ENCODE measurements at regions not wholly inside any gene's neighbourhood (a gene's known extent, or its start where the extent isn't known, plus 50 kb on each side); places are given as distances from the start of the nearest gene placed in this dataset.
A peak's percentile ranks its signal among the peaks of the same experiment; 100 is the strongest.

DNA sequence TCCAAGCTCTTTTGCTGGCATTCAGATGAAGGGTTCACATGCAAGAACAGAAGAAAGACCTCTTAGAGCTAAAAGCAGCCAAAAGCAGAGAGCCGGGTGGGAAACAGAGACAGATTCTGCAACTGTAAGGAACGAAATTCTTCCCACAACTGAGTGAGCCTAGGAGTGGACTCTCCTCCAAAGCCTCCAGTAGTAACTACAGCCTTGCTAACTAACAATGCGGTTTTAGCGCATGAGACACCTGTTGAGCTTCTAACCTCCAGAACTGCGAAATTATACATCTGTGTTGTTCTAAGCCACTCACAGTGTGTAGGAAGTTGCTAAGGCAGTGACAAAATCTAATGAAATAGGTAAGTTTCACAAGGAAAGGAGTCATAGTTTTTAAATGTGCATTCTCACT lies 98.1 kb upstream of the SLITRK1 start:
- H3K4me3 ChIP-seq (ENCODE audit: low read depth, low read length), result no peak overlapping the region
- 62% methylated on average over 2 of the region's 5 CpGs for WGBS (ENCODE audit: insufficient coverage)
- H3K9me3 ChIP-seq (ENCODE audit: control insufficient read depth, insufficient read depth, low read length), result no peaks in the 10 kb centered on the region
- no peak overlapping the region for H3K27ac ChIP-seq (ENCODE audit: low read depth, low read length)
- no peaks in the 10 kb centered on the region for H3K36me3 ChIP-seq (ENCODE audit: control insufficient read depth, insufficient read depth, low read length)
- H3K27me3 ChIP-seq (ENCODE audit: control insufficient read depth, insufficient read depth, low read length), result no peaks in the 10 kb centered on the region
- no peaks in the 10 kb centered on the region for H3K4me1 ChIP-seq (ENCODE audit: control insufficient read depth, insufficient read depth, low read length)
- DNase-seq (ENCODE audit: low read depth in 4 of 6, low spot score in 6 of 6), result no peak

DNA sequence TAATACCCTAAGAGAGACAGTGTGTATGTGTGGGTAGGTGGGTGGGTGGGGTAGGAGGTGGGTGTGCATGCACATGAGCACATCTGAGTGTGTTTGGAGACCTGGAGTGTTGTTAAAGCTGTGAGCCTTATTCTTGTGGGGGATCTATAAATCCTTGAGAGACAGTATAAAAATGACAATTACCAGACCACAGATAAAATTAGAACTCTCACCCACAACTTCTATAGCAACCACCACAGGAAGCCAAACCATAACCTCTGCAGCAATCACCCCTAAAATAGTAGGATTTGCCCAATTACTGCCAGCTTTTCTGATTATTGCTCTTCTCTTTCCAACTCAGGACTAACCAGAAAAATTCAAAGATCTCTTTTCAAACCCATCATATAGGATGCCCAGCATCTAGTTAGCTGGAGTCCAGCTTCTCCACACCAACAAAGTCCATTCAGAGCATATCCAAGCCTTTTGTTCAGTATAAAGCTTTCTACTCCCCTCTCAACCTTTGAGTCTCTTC lies 93.4 kb upstream of the SLITRK1 start:
- no peak overlapping the region for H3K27ac ChIP-seq (ENCODE audit: low read depth, low read length)
- H3K36me3 ChIP-seq (ENCODE audit: control insufficient read depth, insufficient read depth, low read length), result no peaks in the 10 kb centered on the region
- no peaks in the 10 kb centered on the region for H3K27me3 ChIP-seq (ENCODE audit: control insufficient read depth, insufficient read depth, low read length)
- no peaks in the 10 kb centered on the region for H3K9me3 ChIP-seq (ENCODE audit: control insufficient read depth, insufficient read depth, low read length)
- no peaks in the 10 kb centered on the region for H3K4me1 ChIP-seq (ENCODE audit: control insufficient read depth, insufficient read depth, low read length)
- DNase-seq (ENCODE audit: low read depth in 4 of 6, low spot score in 6 of 6), result no peak
- no peak overlapping the region for H3K4me3 ChIP-seq (ENCODE audit: low read depth, low read length)

DNA sequence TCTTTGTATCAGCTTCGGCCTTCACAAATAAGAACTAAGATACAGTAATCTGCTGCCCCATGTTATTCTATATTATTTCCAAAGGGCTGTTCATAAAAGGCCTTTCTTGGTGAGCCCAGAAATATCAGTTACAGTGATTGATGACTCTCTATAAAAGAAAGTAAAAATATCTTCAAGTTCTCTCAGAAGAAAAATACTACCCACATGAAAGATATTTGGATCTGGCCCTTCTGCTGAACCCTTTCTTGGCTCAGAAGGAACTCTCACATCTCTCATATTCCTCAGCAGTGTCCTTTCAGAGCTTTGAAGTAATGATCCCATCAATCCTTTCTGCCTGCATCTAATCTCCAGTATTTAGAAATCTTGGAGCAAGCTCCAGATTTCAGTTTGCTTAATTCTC lies 76.3 kb upstream of the SLITRK1 start:
- Histone ChIP-seq H3K36me3 (ENCODE audit: control insufficient read depth, insufficient read depth, low read length) (no peaks in the 10 kb centered on the region), H3K27me3 (ENCODE audit: control insufficient read depth, insufficient read depth, low read length) (no peaks in the 10 kb centered on the region), H3K4me3 (ENCODE audit: low read depth, low read length) (no peak overlapping the region), H3K4me1 (ENCODE audit: control insufficient read depth, insufficient read depth, low read length) (no peaks in the 10 kb centered on the region), H3K27ac (ENCODE audit: low read depth, low read length) (no peak overlapping the region), H3K9me3 (ENCODE audit: control insufficient read depth, insufficient read depth, low read length) (no peaks in the 10 kb centered on the region)
- no peak for DNase-seq (ENCODE audit: low read depth in 4 of 6, low spot score in 6 of 6)
- WGBS (ENCODE audit: insufficient coverage), result no CpG with 5 or more reads among the region's 1 CpG

DNA sequence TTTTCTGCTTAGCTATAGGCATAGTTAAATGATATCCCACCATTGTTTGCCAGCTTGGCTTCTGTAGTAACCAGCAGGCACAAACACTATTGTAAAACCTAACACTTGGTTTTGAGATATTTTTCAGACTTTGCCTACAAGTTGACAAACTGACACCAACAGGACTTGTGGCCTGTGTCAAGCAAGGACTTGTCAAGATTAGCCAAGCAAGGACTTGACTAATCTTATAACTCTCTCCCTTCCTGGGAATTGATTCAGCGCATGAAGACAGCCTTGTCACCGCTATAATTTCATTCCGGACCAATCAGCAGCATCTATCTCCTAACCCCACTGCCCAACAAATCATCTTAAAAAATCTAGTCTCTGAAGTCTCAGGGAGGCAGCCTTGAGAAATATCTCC lies 72.7 kb upstream of the SLITRK1 start:
- Histone ChIP-seq H3K4me3 (ENCODE audit: low read depth, low read length) (no peak overlapping the region), H3K27ac (ENCODE audit: low read depth, low read length) (no peak overlapping the region), H3K27me3 (ENCODE audit: control insufficient read depth, insufficient read depth, low read length) (no peaks in the 10 kb centered on the region), H3K36me3 (ENCODE audit: control insufficient read depth, insufficient read depth, low read length) (no peaks in the 10 kb centered on the region), H3K9me3 (ENCODE audit: control insufficient read depth, insufficient read depth, low read length) (no peaks in the 10 kb centered on the region), H3K4me1 (ENCODE audit: control insufficient read depth, insufficient read depth, low read length) (no peaks in the 10 kb centered on the region)
- WGBS (ENCODE audit: insufficient coverage), result 97% methylated on average over 3 of the region's 3 CpGs
- DNase-seq (ENCODE audit: low read depth in 4 of 6, low spot score in 6 of 6), result no peak

DNA sequence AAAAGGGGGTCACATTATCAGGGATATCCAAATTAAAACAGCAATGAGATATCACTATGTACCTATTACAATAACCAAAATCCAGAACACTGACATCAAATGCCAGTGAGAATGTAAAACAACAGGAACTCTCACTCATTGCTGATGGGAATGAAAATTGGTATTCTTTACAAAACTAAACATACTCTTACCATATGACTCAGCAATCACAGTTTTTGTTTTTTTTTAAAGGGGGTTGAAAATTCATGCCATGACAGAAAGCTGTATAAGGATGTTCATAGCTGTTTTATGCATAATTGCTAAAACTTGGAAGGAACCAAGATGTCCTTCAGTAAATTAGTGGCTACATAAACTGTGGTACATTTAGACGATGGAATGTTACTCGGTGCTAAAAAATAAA lies 71.6 kb upstream of the SLITRK1 start:
- Histone ChIP-seq H3K36me3 (ENCODE audit: control insufficient read depth, insufficient read depth, low read length) (no peaks in the 10 kb centered on the region), H3K27ac (ENCODE audit: low read depth, low read length) (no peak overlapping the region), H3K4me3 (ENCODE audit: low read depth, low read length) (no peak overlapping the region), H3K9me3 (ENCODE audit: control insufficient read depth, insufficient read depth, low read length) (no peaks in the 10 kb centered on the region), H3K27me3 (ENCODE audit: control insufficient read depth, insufficient read depth, low read length) (no peaks in the 10 kb centered on the region), H3K4me1 (ENCODE audit: control insufficient read depth, insufficient read depth, low read length) (no peaks in the 10 kb centered on the region)
- WGBS (ENCODE audit: insufficient coverage), result 100% methylated on average over 2 of the region's 2 CpGs
- no peak for DNase-seq (ENCODE audit: low read depth in 4 of 6, low spot score in 6 of 6)

DNA sequence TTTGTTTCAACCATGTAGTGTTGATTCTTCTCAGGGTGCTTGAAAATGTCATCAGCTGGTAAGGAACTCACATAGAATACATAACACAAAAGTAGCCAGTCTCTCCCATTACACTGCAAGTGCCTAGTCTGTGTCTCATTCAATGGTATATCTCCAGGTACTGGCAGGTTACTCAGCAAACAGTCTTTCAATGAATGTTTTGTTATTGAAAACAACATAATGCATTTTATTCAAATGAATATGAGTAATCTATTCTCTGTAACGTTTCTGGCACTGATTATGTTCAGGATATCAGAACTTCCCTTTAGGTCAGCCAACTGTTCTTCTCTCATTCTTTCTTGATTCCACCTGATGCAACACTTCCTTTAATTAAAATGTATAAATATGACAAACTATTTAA lies 68.0 kb upstream of the SLITRK1 start:
- no peaks in the 10 kb centered on the region for H3K4me1 ChIP-seq (ENCODE audit: control insufficient read depth, insufficient read depth, low read length)
- DNase-seq (ENCODE audit: low read depth in 4 of 6, low spot score in 6 of 6), result no peak
- H3K4me3 ChIP-seq (ENCODE audit: low read depth, low read length), result no peak overlapping the region
- WGBS (ENCODE audit: insufficient coverage), result no CpG with 5 or more reads among the region's 1 CpG
- no peaks in the 10 kb centered on the region for H3K27me3 ChIP-seq (ENCODE audit: control insufficient read depth, insufficient read depth, low read length)
- H3K27ac ChIP-seq (ENCODE audit: low read depth, low read length), result no peak overlapping the region
- no peaks in the 10 kb centered on the region for H3K36me3 ChIP-seq (ENCODE audit: control insufficient read depth, insufficient read depth, low read length)
- H3K9me3 ChIP-seq (ENCODE audit: control insufficient read depth, insufficient read depth, low read length), result no peaks in the 10 kb centered on the region

DNA sequence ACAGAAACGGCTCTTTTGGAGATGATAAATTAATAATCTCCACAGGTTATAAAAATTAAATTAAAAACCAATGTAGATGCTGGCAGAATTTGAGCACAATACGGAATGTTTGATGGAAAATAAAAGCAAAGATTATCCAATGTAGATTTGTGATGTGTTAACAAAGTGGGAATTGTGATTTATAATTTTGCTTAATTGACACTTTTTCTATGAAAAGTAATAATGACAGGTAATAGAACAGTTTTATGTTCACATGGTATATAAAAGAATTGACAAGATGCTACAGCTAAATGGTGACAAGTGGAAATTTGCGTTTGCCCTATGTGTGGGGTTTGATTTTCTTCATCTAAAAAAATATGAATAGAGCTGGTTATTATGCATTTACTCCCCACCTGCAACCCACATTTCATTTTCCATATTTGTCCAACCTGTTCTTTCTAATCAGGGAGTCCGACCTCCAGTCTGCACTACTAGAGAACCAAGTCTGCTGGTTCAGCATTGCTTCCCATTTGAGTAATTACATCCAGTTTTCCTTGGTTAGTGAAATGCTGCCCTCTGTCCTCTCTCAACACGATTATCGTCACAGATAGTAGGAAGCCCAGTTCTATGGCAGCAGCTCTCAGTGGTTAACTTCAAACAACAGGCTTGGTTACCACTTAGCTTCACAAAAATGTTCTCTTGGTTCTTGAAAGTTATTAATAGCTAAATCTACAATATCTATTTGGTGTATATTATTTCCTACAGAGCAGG lies 61.4 kb upstream of the SLITRK1 start:
- H3K27ac ChIP-seq (ENCODE audit: low read depth, low read length), result no peak overlapping the region
- DNase-seq (ENCODE audit: low read depth in 4 of 6, low spot score in 6 of 6), result peak in 2 of 6 donors; percentile 7 to 46
- H3K4me1 ChIP-seq (ENCODE audit: control insufficient read depth, insufficient read depth, low read length), result no peaks in the 10 kb centered on the region
- no peaks in the 10 kb centered on the region for H3K9me3 ChIP-seq (ENCODE audit: control insufficient read depth, insufficient read depth, low read length)
- H3K4me3 ChIP-seq (ENCODE audit: low read depth, low read length), result no peak overlapping the region
- whole genome bisulfite sequencing (ENCODE audit: insufficient coverage), result 64% methylated on average over 2 of the region's 6 CpGs
- H3K36me3 ChIP-seq (ENCODE audit: control insufficient read depth, insufficient read depth, low read length), result no peaks in the 10 kb centered on the region
- H3K27me3 ChIP-seq (ENCODE audit: control insufficient read depth, insufficient read depth, low read length), result no peaks in the 10 kb centered on the region

DNA sequence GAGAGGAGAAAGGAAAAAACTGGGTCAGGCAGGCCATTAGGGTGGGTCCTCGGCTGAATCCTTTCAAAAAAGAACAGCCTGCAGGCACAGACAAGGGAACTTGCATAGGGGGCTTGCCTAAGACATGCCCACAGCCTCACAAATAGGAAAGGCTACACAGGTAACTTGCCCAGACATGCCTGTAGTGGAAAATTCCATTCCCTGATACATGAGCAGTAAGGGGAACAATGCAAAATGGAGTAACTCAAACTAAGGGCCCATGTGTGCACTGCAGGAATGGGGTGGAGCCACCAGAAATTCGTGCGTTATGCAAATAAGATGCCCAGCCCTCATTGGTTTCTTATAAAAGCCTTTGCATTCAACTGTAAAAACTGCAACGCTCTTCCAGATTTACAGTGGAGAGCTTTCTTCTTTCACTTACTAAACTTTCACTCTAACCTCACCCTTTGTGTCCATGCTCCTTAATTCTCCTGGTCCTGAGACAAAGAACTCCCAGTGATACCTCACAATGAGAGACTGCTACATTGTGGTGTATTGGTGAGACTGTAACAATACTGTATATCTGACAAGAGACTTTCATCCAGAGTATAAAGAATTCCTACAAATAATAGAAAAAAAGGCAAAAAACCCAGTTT lies 59.5 kb upstream of the SLITRK1 start:
- no peaks in the 10 kb centered on the region for H3K4me1 ChIP-seq (ENCODE audit: control insufficient read depth, insufficient read depth, low read length)
- H3K4me3 ChIP-seq (ENCODE audit: low read depth, low read length), result no peak overlapping the region
- WGBS (ENCODE audit: insufficient coverage), result 93% methylated on average over 4 of the region's 4 CpGs
- no peak overlapping the region for H3K27ac ChIP-seq (ENCODE audit: low read depth, low read length)
- H3K36me3 ChIP-seq (ENCODE audit: control insufficient read depth, insufficient read depth, low read length), result no peaks in the 10 kb centered on the region
- no peak for DNase-seq (ENCODE audit: low read depth in 4 of 6, low spot score in 6 of 6)
- H3K9me3 ChIP-seq (ENCODE audit: control insufficient read depth, insufficient read depth, low read length), result no peaks in the 10 kb centered on the region
- H3K27me3 ChIP-seq (ENCODE audit: control insufficient read depth, insufficient read depth, low read length), result no peaks in the 10 kb centered on the region

GRCh38 chr13:83940742-83941141 lies 58.5 kb upstream of the SLITRK1 start:
- DNase-seq (ENCODE audit: low read depth in 4 of 6, low spot score in 6 of 6), result no peak
- H3K4me3 ChIP-seq (ENCODE audit: low read depth, low read length), result no peak overlapping the region
- H3K4me1 ChIP-seq (ENCODE audit: control insufficient read depth, insufficient read depth, low read length), result no peaks in the 10 kb centered on the region
- no peaks in the 10 kb centered on the region for H3K36me3 ChIP-seq (ENCODE audit: control insufficient read depth, insufficient read depth, low read length)
- H3K9me3 ChIP-seq (ENCODE audit: control insufficient read depth, insufficient read depth, low read length), result no peaks in the 10 kb centered on the region
- no peaks in the 10 kb centered on the region for H3K27me3 ChIP-seq (ENCODE audit: control insufficient read depth, insufficient read depth, low read length)
- WGBS (ENCODE audit: insufficient coverage), result no CpG with 5 or more reads among the region's 1 CpG
- H3K27ac ChIP-seq (ENCODE audit: low read depth, low read length), result no peak overlapping the region

DNA sequence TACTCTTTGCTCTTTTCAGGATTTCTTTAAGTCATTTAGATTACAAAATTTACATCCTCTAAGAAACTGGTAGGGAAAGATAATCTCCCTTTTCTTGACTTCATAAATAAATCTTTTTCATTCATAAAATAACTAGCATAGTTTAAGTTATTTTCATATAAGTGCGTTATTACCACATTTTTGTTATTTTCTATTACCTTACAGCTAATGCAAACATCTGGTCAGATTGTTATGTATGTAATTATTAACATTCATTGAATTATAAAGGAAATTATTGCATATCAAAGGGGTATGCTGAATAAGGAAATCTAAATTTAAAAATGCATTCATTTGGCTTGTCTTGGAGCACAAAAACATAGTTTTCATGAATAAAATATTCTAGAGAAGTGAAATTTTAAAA lies 55.3 kb upstream of the SLITRK1 start:
- no peaks in the 10 kb centered on the region for H3K27me3 ChIP-seq (ENCODE audit: control insufficient read depth, insufficient read depth, low read length)
- no CpG with 5 or more reads among the region's 1 CpG for WGBS (ENCODE audit: insufficient coverage)
- H3K36me3 ChIP-seq (ENCODE audit: control insufficient read depth, insufficient read depth, low read length), result no peaks in the 10 kb centered on the region
- H3K4me1 ChIP-seq (ENCODE audit: control insufficient read depth, insufficient read depth, low read length), result no peaks in the 10 kb centered on the region
- H3K4me3 ChIP-seq (ENCODE audit: low read depth, low read length), result no peak overlapping the region
- DNase-seq (ENCODE audit: low read depth in 4 of 6, low spot score in 6 of 6), result no peak
- no peaks in the 10 kb centered on the region for H3K9me3 ChIP-seq (ENCODE audit: control insufficient read depth, insufficient read depth, low read length)
- no peak overlapping the region for H3K27ac ChIP-seq (ENCODE audit: low read depth, low read length)

All from spinal cord (tissue), 9 donors.